GM23338 (cell line): ENCODE measurements at regions not wholly inside any gene's neighbourhood (a gene's known extent, or its start where the extent isn't known, plus 50 kb on each side); places are given as distances from the start of the nearest gene placed in this dataset.

Experiments
- EZH2phosphoT487 ChIP-seq: fragments of 200-600 bp; sonication (generic); IDR thresholded peaks from one replicate; pipeline ENCODE4 v1.8.1; 2018; ENCODE audit warnings: antibody characterized with exemption; ENCODE audit not compliant: unreplicated experiment
- JUNB ChIP-seq: IDR thresholded peaks from one replicate; pipeline ENCODE4 v1.6.1; 2016; ENCODE audit warnings: antibody characterized with exemption; ENCODE audit not compliant: unreplicated experiment
- NANOG ChIP-seq: IDR thresholded peaks from 2 replicates; pipeline ENCODE4 v1.6.1; 2016; ENCODE audit warnings: antibody characterized with exemption, borderline replicate concordance
- STAT1 ChIP-seq: IDR thresholded peaks from one replicate; pipeline ENCODE4 v1.6.1; 2016; ENCODE audit warnings: antibody characterized with exemption; ENCODE audit not compliant: unreplicated experiment
- ZNF331 ChIP-seq: fragments of 250-450 bp; sonication (Bioruptor Pico); IDR thresholded peaks from 2 replicates; pipeline ENCODE4 v1.5.0; 2020; ENCODE audit warnings: low read depth, mild to moderate bottlenecking, moderate library complexity
- TF ChIP-seq, protein P1 (sequence below): fragments of 250-450 bp; sonication (Bioruptor Pico); IDR thresholded peaks from 2 replicates; pipeline ENCODE4 v1.5.0; 2020; ENCODE audit warnings: mild to moderate bottlenecking, moderate library complexity
- TF ChIP-seq, protein P2 (sequence below): IDR thresholded peaks from one replicate; pipeline ENCODE4 v1.6.1; 2018; ENCODE audit warnings: antibody characterized with exemption; ENCODE audit not compliant: unreplicated experiment
- TF ChIP-seq, protein P3 (sequence below), 2 experiments: fragments of 200-600 bp in 1 of 2; sonication (generic) in 1 of 2; conservative IDR thresholded peaks; 2 replicates each; pipeline versions ENCODE4 v1.5.1 to v1.6.1; 2016 to 2017; ENCODE audit warnings: antibody characterized with exemption in 2 of 2, low read depth in 2 of 2, mild to moderate bottlenecking in 2 of 2, moderate library complexity in 1 of 2

DNA sequence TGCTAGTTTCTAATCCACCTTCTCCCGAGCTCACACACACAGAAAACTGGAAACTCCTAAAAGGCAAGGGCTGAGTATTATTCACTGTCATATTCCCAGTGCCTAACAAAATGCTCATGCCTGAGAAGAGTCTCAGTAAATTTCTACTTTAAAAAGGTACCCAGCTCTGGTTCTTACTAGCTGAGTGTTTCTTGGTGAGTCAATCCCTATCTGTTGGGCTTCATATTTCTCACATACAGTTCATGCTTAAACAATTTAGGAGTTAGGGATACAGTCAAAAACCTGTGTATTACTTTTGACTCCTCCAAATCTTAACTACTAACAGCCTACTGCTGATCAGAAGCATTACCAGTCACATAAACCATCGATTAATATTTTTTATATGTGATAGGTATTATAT, 204.9 kb downstream of the EN1 start (continued):
- TF ChIP-seq, protein P1, sequence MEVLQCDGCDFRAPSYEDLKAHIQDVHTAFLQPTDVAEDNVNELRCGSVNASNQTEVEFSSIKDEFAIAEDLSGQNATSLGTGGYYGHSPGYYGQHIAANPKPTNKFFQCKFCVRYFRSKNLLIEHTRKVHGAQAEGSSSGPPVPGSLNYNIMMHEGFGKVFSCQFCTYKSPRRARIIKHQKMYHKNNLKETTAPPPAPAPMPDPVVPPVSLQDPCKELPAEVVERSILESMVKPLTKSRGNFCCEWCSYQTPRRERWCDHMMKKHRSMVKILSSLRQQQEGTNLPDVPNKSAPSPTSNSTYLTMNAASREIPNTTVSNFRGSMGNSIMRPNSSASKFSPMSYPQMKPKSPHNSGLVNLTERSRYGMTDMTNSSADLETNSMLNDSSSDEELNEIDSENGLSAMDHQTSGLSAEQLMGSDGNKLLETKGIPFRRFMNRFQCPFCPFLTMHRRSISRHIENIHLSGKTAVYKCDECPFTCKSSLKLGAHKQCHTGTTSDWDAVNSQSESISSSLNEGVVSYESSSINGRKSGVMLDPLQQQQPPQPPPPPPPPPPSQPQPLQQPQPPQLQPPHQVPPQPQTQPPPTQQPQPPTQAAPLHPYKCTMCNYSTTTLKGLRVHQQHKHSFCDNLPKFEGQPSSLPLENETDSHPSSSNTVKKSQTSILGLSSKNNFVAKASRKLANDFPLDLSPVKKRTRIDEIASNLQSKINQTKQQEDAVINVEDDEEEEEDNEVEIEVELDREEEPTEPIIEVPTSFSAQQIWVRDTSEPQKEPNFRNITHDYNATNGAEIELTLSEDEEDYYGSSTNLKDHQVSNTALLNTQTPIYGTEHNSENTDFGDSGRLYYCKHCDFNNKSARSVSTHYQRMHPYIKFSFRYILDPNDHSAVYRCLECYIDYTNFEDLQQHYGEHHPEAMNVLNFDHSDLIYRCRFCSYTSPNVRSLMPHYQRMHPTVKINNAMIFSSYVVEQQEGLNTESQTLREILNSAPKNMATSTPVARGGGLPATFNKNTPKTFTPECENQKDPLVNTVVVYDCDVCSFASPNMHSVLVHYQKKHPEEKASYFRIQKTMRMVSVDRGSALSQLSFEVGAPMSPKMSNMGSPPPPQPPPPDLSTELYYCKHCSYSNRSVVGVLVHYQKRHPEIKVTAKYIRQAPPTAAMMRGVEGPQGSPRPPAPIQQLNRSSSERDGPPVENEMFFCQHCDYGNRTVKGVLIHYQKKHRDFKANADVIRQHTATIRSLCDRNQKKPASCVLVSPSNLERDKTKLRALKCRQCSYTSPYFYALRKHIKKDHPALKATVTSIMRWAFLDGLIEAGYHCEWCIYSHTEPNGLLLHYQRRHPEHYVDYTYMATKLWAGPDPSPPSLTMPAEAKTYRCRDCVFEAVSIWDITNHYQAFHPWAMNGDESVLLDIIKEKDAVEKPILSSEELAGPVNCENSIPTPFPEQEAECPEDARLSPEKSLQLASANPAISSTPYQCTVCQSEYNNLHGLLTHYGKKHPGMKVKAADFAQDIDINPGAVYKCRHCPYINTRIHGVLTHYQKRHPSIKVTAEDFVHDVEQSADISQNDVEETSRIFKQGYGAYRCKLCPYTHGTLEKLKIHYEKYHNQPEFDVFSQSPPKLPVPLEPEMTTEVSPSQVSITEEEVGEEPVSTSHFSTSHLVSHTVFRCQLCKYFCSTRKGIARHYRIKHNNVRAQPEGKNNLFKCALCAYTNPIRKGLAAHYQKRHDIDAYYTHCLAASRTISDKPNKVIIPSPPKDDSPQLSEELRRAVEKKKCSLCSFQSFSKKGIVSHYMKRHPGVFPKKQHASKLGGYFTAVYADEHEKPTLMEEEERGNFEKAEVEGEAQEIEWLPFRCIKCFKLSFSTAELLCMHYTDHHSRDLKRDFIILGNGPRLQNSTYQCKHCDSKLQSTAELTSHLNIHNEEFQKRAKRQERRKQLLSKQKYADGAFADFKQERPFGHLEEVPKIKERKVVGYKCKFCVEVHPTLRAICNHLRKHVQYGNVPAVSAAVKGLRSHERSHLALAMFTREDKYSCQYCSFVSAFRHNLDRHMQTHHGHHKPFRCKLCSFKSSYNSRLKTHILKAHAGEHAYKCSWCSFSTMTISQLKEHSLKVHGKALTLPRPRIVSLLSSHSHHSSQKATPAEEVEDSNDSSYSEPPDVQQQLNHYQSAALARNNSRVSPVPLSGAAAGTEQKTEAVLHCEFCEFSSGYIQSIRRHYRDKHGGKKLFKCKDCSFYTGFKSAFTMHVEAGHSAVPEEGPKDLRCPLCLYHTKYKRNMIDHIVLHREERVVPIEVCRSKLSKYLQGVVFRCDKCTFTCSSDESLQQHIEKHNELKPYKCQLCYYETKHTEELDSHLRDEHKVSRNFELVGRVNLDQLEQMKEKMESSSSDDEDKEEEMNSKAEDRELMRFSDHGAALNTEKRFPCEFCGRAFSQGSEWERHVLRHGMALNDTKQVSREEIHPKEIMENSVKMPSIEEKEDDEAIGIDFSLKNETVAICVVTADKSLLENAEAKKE (CRISPR knock-in tag), result no peak
- no peak for TF ChIP-seq JUNB
- TF ChIP-seq NANOG, result no peak
- no peak for TF ChIP-seq STAT1
- no peak for TF ChIP-seq ZNF331
- TF ChIP-seq, protein P2, sequence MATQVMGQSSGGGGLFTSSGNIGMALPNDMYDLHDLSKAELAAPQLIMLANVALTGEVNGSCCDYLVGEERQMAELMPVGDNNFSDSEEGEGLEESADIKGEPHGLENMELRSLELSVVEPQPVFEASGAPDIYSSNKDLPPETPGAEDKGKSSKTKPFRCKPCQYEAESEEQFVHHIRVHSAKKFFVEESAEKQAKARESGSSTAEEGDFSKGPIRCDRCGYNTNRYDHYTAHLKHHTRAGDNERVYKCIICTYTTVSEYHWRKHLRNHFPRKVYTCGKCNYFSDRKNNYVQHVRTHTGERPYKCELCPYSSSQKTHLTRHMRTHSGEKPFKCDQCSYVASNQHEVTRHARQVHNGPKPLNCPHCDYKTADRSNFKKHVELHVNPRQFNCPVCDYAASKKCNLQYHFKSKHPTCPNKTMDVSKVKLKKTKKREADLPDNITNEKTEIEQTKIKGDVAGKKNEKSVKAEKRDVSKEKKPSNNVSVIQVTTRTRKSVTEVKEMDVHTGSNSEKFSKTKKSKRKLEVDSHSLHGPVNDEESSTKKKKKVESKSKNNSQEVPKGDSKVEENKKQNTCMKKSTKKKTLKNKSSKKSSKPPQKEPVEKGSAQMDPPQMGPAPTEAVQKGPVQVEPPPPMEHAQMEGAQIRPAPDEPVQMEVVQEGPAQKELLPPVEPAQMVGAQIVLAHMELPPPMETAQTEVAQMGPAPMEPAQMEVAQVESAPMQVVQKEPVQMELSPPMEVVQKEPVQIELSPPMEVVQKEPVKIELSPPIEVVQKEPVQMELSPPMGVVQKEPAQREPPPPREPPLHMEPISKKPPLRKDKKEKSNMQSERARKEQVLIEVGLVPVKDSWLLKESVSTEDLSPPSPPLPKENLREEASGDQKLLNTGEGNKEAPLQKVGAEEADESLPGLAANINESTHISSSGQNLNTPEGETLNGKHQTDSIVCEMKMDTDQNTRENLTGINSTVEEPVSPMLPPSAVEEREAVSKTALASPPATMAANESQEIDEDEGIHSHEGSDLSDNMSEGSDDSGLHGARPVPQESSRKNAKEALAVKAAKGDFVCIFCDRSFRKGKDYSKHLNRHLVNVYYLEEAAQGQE, result no peak
- TF ChIP-seq EZH2phosphoT487, result no peak
- TF ChIP-seq, protein P3, sequence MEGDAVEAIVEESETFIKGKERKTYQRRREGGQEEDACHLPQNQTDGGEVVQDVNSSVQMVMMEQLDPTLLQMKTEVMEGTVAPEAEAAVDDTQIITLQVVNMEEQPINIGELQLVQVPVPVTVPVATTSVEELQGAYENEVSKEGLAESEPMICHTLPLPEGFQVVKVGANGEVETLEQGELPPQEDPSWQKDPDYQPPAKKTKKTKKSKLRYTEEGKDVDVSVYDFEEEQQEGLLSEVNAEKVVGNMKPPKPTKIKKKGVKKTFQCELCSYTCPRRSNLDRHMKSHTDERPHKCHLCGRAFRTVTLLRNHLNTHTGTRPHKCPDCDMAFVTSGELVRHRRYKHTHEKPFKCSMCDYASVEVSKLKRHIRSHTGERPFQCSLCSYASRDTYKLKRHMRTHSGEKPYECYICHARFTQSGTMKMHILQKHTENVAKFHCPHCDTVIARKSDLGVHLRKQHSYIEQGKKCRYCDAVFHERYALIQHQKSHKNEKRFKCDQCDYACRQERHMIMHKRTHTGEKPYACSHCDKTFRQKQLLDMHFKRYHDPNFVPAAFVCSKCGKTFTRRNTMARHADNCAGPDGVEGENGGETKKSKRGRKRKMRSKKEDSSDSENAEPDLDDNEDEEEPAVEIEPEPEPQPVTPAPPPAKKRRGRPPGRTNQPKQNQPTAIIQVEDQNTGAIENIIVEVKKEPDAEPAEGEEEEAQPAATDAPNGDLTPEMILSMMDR (conservative IDR thresholded peaks at IDR 0.05; ENCODE audit: low read depth in 2 of 2), result no peak
